Epidermal melanocyte (primary cell): ENCODE measurements at regions not wholly inside any gene's neighbourhood (a gene's known extent, or its start where the extent isn't known, plus 50 kb on each side); places are given as distances from the start of the nearest gene placed in this dataset.
A peak's percentile ranks its signal among the peaks of the same experiment; 100 is the strongest.

ENCODE experiments used
- DNase-seq: peaks from one replicate; pipeline ENCODE4 v3.0.0; 2011; ENCODE audit warnings: low spot score; ENCODE audit not compliant: insufficient read length

- DNase-seq, result no peak
Measured at GRCh38 chr2:162972383-162972782, 133.8 kb upstream of the KCNH7 start.

- DNase-seq, result no peak
Measured at GRCh38 chr2:162968306-162968705, 129.7 kb upstream of the KCNH7 start.

GRCh38 chr2:162967811-162968210 lies 129.2 kb upstream of the KCNH7 start:
- DNase-seq, result no peak

GRCh38 chr2:162967147-162967546 lies 128.6 kb upstream of the KCNH7 start:
- DNase-seq, result no peak

- no peak for DNase-seq
Measured at GRCh38 chr2:162965191-162965590, 126.6 kb upstream of the KCNH7 start.

- no peak for DNase-seq
Measured at GRCh38 chr2:162964513-162964912, 125.9 kb upstream of the KCNH7 start.

GRCh38 chr2:162963156-162963555 lies 124.6 kb upstream of the KCNH7 start:
- DNase-seq, result no peak

GRCh38 chr2:162945785-162946184 lies 107.2 kb upstream of the KCNH7 start:
- DNase-seq, result no peak

- DNase-seq, result no peak
Measured at GRCh38 chr2:162938387-162938786, 99.8 kb upstream of the KCNH7 start.

- DNase-seq, result no peak
Measured at GRCh38 chr2:162934191-162934590, 95.6 kb upstream of the KCNH7 start.

- DNase-seq, result no peak
Measured at GRCh38 chr2:162932416-162932815, 93.8 kb upstream of the KCNH7 start.

- DNase-seq, result no peak
Measured at GRCh38 chr2:162929571-162929970, 91.0 kb upstream of the KCNH7 start.

- no peak for DNase-seq
Measured at GRCh38 chr2:162928356-162928755, 89.8 kb upstream of the KCNH7 start.

GRCh38 chr2:162926907-162927306 lies 88.3 kb upstream of the KCNH7 start:
- no peak for DNase-seq

- no peak for DNase-seq
Measured at GRCh38 chr2:162926501-162926900, 87.9 kb upstream of the KCNH7 start.

- DNase-seq, result no peak
Measured at GRCh38 chr2:162925595-162925994, 87.0 kb upstream of the KCNH7 start.

- DNase-seq, result no peak
Measured at GRCh38 chr2:162919111-162919510, 80.5 kb upstream of the KCNH7 start.

- DNase-seq, result no peak
Measured at GRCh38 chr2:162917626-162918025, 79.1 kb upstream of the KCNH7 start.

- no peak for DNase-seq
Measured at GRCh38 chr2:162916286-162916801, 77.8 kb upstream of the KCNH7 start.

GRCh38 chr2:162915858-162916257 lies 77.3 kb upstream of the KCNH7 start:
- no peak for DNase-seq

GRCh38 chr2:162914161-162914560 lies 75.6 kb upstream of the KCNH7 start:
- DNase-seq, result no peak

GRCh38 chr2:162912787-162913186 lies 74.2 kb upstream of the KCNH7 start:
- no peak for DNase-seq

GRCh38 chr2:162908567-162908966 lies 70.0 kb upstream of the KCNH7 start:
- no peak for DNase-seq

GRCh38 chr2:162890690-162891311 lies 52.2 kb upstream of the KCNH7 start:
- peak; percentile 16 for DNase-seq
